MM.1S (cell line): ENCODE measurements at regions not wholly inside any gene's neighbourhood (a gene's known extent, or its start where the extent isn't known, plus 50 kb on each side); places are given as distances from the start of the nearest gene placed in this dataset.

Experiments
- DNase-seq: peaks from one replicate; pipeline ENCODE4 v3.0.0-alpha.2; 2015
- H2AFZ ChIP-seq: fragments of 300-600 bp; sonication (generic); 2 replicates; pipeline ENCODE4 v1.6.0; 2016; ENCODE audit warnings: antibody characterized with exemption, low read length
- H3F3A ChIP-seq: fragments of 300-600 bp; sonication (generic); 2 replicates; pipeline ENCODE4 v1.6.1; 2016; ENCODE audit warnings: mild to moderate bottlenecking, antibody characterized with exemption, low read length, moderate library complexity, mixed read lengths; ENCODE audit not compliant: insufficient read depth
- H3K27ac ChIP-seq: fragments of 300-600 bp; sonication (generic); 2 replicates; pipeline ENCODE4 v1.5.1; 2016; ENCODE audit warnings: mild to moderate bottlenecking, low read length
- H3K27me3 ChIP-seq: fragments of 300-600 bp; sonication (generic); replicated peaks from 2 replicates; pipeline ENCODE4 v1.6.0; 2016; ENCODE audit warnings: low read length; ENCODE audit not compliant: insufficient read depth
- H3K36me3 ChIP-seq: fragments of 300-600 bp; sonication (generic); replicated peaks from 2 replicates; pipeline ENCODE4 v1.6.1; 2016; ENCODE audit warnings: mild to moderate bottlenecking, low read length, mixed read lengths; ENCODE audit not compliant: insufficient read depth
- H3K4me1 ChIP-seq: fragments of 300-600 bp; sonication (generic); 2 replicates; pipeline ENCODE4 v1.6.1; 2016; ENCODE audit warnings: low read length, mixed read lengths
- H3K4me2 ChIP-seq: fragments of 300-600 bp; sonication (generic); 2 replicates; pipeline ENCODE4 v1.6.0; 2016; ENCODE audit warnings: low read depth, low read length
- H3K4me3 ChIP-seq: fragments of 300-600 bp; sonication (generic); 2 replicates; pipeline ENCODE4 v1.5.1; 2016; ENCODE audit warnings: low read length, mixed read lengths
- H3K79me2 ChIP-seq: fragments of 300-600 bp; sonication (generic); 2 replicates; pipeline ENCODE4 v1.6.1; 2016; ENCODE audit warnings: mixed run types, low read length, mixed read lengths
- H3K9ac ChIP-seq: fragments of 300-600 bp; sonication (generic); 2 replicates; pipeline ENCODE4 v1.6.1; 2016; ENCODE audit warnings: low read length, mixed read lengths
- H3K9me2 ChIP-seq: fragments of 300-600 bp; sonication (generic); replicated peaks from 2 replicates; pipeline ENCODE4 v1.6.1; 2016; ENCODE audit warnings: mild to moderate bottlenecking, low read length, mixed read lengths; ENCODE audit not compliant: insufficient read depth
- H3K9me3 ChIP-seq: fragments of 300-600 bp; sonication (generic); replicated peaks from 2 replicates; pipeline ENCODE4 v1.6.1; 2016; ENCODE audit warnings: mild to moderate bottlenecking, low read length, mixed read lengths; ENCODE audit not compliant: insufficient read depth
- H4K20me1 ChIP-seq: fragments of 300-600 bp; sonication (generic); 2 replicates; pipeline ENCODE4 v1.6.1; 2016; ENCODE audit warnings: mild to moderate bottlenecking, low read length, moderate library complexity, mixed read lengths; ENCODE audit not compliant: insufficient read depth
- CTCF ChIP-seq: fragments of 300-600 bp; sonication (generic); IDR thresholded peaks from 2 replicates; pipeline ENCODE4 v1.5.1; 2016; ENCODE audit warnings: antibody characterized with exemption, low read length, mixed read lengths
- EZH2 ChIP-seq: fragments of 300-600 bp; sonication (generic); optimal IDR thresholded peaks from 2 replicates; pipeline ENCODE3; 2017; ENCODE audit warnings: low read depth, mild to moderate bottlenecking, antibody characterized with exemption, low read length, mixed read lengths
- EZH2phosphoT487 ChIP-seq: fragments of 300-600 bp; sonication (generic); IDR thresholded peaks from 2 replicates; pipeline ENCODE4 v1.6.1; 2018; ENCODE audit warnings: antibody characterized with exemption, low read length

- Histone ChIP-seq H3K79me2 (no peaks in the 10 kb centered on the region), H3K27ac (no peak overlapping the region), H3F3A (no peaks in the 10 kb centered on the region), H3K9me2 (no peaks in the 10 kb centered on the region), H4K20me1 (no peaks in the 10 kb centered on the region), H3K36me3 (no peaks in the 10 kb centered on the region), H3K4me3 (no peak overlapping the region), H3K27me3 (no peaks in the 10 kb centered on the region), H2AFZ (no peak overlapping the region), H3K9me3 (no peaks in the 10 kb centered on the region), H3K4me1 (no peaks in the 10 kb centered on the region), H3K9ac (no peak overlapping the region), H3K4me2 (no peak overlapping the region)
- no peak for DNase-seq
- TF ChIP-seq CTCF, result no peak
- TF ChIP-seq EZH2phosphoT487, result no peak
- no peak for TF ChIP-seq EZH2
Observed at GRCh38 chr5:174362514-174362913, 317.0 kb downstream of the NSG2 start.

- no peak overlapping the region for H3K27ac ChIP-seq
- no peaks in the 10 kb centered on the region for H4K20me1 ChIP-seq
- no peak overlapping the region for H3K4me3 ChIP-seq
- no peaks in the 10 kb centered on the region for H3K79me2 ChIP-seq
- H3K9me3 ChIP-seq, result no peaks in the 10 kb centered on the region
- H3F3A ChIP-seq, result no peaks in the 10 kb centered on the region
- H2AFZ ChIP-seq, result no peak overlapping the region
- H3K4me2 ChIP-seq, result no peak overlapping the region
- H3K36me3 ChIP-seq, result no peaks in the 10 kb centered on the region
- no peaks in the 10 kb centered on the region for H3K9me2 ChIP-seq
- H3K4me1 ChIP-seq, result no peaks in the 10 kb centered on the region
- H3K9ac ChIP-seq, result no peak overlapping the region
- no peak for DNase-seq
- H3K27me3 ChIP-seq, result no peaks in the 10 kb centered on the region
- TF ChIP-seq CTCF (no peak), EZH2 (no peak), EZH2phosphoT487 (no peak)
Observed at GRCh38 chr5:174363934-174364333, 318.4 kb downstream of the NSG2 start.

DNA sequence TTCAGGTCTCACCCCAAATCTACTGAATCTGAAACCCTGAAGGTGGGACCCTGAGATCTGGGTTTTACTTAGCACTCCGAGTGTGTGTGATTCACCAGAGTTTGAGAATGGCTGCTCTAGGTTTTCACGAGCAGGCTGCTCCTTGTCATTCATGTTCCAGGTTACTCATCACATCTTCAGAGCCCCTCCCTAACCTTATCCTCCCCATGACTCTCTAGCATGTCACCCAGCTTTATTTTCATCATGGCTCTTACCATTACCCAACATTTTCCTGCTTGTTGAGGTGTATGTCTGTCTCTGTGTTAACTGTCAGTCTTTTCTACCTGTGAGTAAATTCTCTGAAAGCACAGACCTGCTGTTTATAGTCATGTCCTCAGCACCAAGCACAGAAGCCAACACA lies 319.2 kb downstream of the NSG2 start:
- no peaks in the 10 kb centered on the region for H3F3A ChIP-seq
- H3K79me2 ChIP-seq, result no peaks in the 10 kb centered on the region
- H3K27me3 ChIP-seq, result no peaks in the 10 kb centered on the region
- no peaks in the 10 kb centered on the region for H3K9me2 ChIP-seq
- no peak overlapping the region for H3K4me3 ChIP-seq
- H3K4me1 ChIP-seq, result no peaks in the 10 kb centered on the region
- H3K27ac ChIP-seq, result no peak overlapping the region
- no peak overlapping the region for H3K4me2 ChIP-seq
- no peak overlapping the region for H2AFZ ChIP-seq
- H3K36me3 ChIP-seq, result no peaks in the 10 kb centered on the region
- H3K9ac ChIP-seq, result no peak overlapping the region
- TF ChIP-seq EZH2 (no peak), CTCF (no peak), EZH2phosphoT487 (no peak)
- no peak for DNase-seq
- no peaks in the 10 kb centered on the region for H4K20me1 ChIP-seq
- no peaks in the 10 kb centered on the region for H3K9me3 ChIP-seq
